Neural cell (in vitro differentiated cells): ENCODE measurements at regions not wholly inside any gene's neighbourhood (a gene's known extent, or its start where the extent isn't known, plus 50 kb on each side); places are given as distances from the start of the nearest gene placed in this dataset.
"Not testable (repeated sequence)": the region's sequence is repeated elsewhere in the genome, so short reads cannot be mapped to it uniquely, and the experiment has no call there.

ENCODE experiments used
- H2AFZ ChIP-seq: fragments of 200-600, 300-800 bp; sonication (generic), shearing (Covaris generic); 2 replicates; pipeline ENCODE4 v1.6.0; 2014; ENCODE audit warnings: low read depth, mild to moderate bottlenecking, antibody characterized with exemption, low read length, moderate library complexity
- H3F3A ChIP-seq: fragments of 200-600 bp; shearing (Covaris generic); 2 replicates; pipeline ENCODE4 v1.6.1; 2016; ENCODE audit warnings: mild to moderate bottlenecking, moderate library complexity, mixed read lengths, antibody characterized with exemption, low read length; ENCODE audit not compliant: insufficient read depth, poor library complexity, severe bottlenecking
- H3K27ac ChIP-seq: fragments of 200-600, 300-800 bp; sonication (generic), shearing (Covaris generic); 2 replicates; pipeline ENCODE4 v1.5.1; 2014; ENCODE audit warnings: mild to moderate bottlenecking, low read length, moderate library complexity
- H3K27me3 ChIP-seq: fragments of 300-800, 200-600 bp; sonication (generic), shearing (Covaris generic); 2 replicates; pipeline ENCODE4 v1.6.0; 2014; ENCODE audit warnings: mild to moderate bottlenecking, low read depth, low read length, moderate library complexity; ENCODE audit not compliant: insufficient read depth
- H3K36me3 ChIP-seq: fragments of 300-800, 200-600 bp; sonication (generic), shearing (Covaris generic); 2 replicates; pipeline ENCODE4 v1.5.1; 2014; ENCODE audit warnings: mild to moderate bottlenecking, antibody characterized with exemption, low read length, moderate library complexity; ENCODE audit not compliant: insufficient read depth
- H3K4me2 ChIP-seq: fragments of 300-800, 200-600 bp; sonication (generic), shearing (Covaris generic); 2 replicates; pipeline ENCODE4 v1.6.0; 2014; ENCODE audit warnings: mild to moderate bottlenecking, low read length
- H3K4me3 ChIP-seq: fragments of 300-800, 200-600 bp; sonication (generic), shearing (Covaris generic); 2 replicates; pipeline ENCODE4 v1.5.1; 2014; ENCODE audit warnings: mild to moderate bottlenecking, low read length, moderate library complexity
- H3K79me2 ChIP-seq: fragments of 200-600 bp; shearing (Covaris generic); replicated peaks from 2 replicates; pipeline ENCODE4 v1.6.0; 2014; ENCODE audit warnings: mild to moderate bottlenecking, low read length, moderate library complexity; ENCODE audit not compliant: insufficient read depth
- H3K9ac ChIP-seq: fragments of 300-800, 200-600 bp; sonication (generic), shearing (Covaris generic); 2 replicates; pipeline ENCODE4 v1.6.1; 2016; ENCODE audit warnings: mild to moderate bottlenecking, low read length, mixed read lengths
- H3K9me2 ChIP-seq: fragments of 200-600 bp; shearing (Covaris generic); 2 replicates; pipeline ENCODE4 v1.6.1; 2016; ENCODE audit warnings: mild to moderate bottlenecking, low read length, mixed read lengths; ENCODE audit not compliant: insufficient read depth
- H3K9me3 ChIP-seq: fragments of 200-600, 300-800 bp; sonication (generic), shearing (Covaris generic); 2 replicates; pipeline ENCODE4 v1.6.1; 2016; ENCODE audit warnings: mild to moderate bottlenecking, mixed run types, low read length, moderate library complexity, mixed read lengths
- H4K20me1 ChIP-seq: fragments of 200-600 bp; shearing (Covaris generic); 2 replicates; pipeline ENCODE4 v1.6.1; 2016; ENCODE audit warnings: mild to moderate bottlenecking, mixed run types; ENCODE audit not compliant: insufficient read depth
- EP300 ChIP-seq: fragments of 450-650 bp; conservative IDR thresholded peaks from 2 replicates; pipeline ENCODE4 v1.6.1; 2014; ENCODE audit warnings: antibody characterized with exemption, mild to moderate bottlenecking, moderate library complexity; ENCODE audit not compliant: poor library complexity, severe bottlenecking
- EZH2 ChIP-seq: fragments of 200-600, 300-800 bp; shearing (Covaris generic), sonication (generic); IDR thresholded peaks from 2 replicates; pipeline ENCODE4 v1.6.1; 2014; ENCODE audit warnings: antibody characterized with exemption, low read length, borderline replicate concordance, mild to moderate bottlenecking; ENCODE audit not compliant: insufficient read depth, poor library complexity, severe bottlenecking
- MXI1 ChIP-seq: fragments of 450-650 bp; conservative IDR thresholded peaks from 2 replicates; pipeline ENCODE4 v1.6.1; 2014; ENCODE audit warnings: antibody characterized with exemption, mild to moderate bottlenecking; ENCODE audit not compliant: poor library complexity, severe bottlenecking
- POLR2AphosphoS5 ChIP-seq: IDR thresholded peaks from 2 replicates; pipeline ENCODE4 v1.6.1; 2012
- RAD21 ChIP-seq: fragments of 450-650 bp; conservative IDR thresholded peaks from 2 replicates; pipeline ENCODE4 v1.6.1; 2014; ENCODE audit warnings: antibody characterized with exemption, mild to moderate bottlenecking, moderate library complexity
- SMC3 ChIP-seq: fragments of 450-650 bp; conservative IDR thresholded peaks from 2 replicates; pipeline ENCODE4 v1.6.1; 2014; ENCODE audit warnings: antibody characterized with exemption, mild to moderate bottlenecking, moderate library complexity; ENCODE audit not compliant: poor library complexity
- TAF1 ChIP-seq: IDR thresholded peaks from 2 replicates; pipeline ENCODE4 v1.6.1; 2012; ENCODE audit warnings: low read depth
- TF ChIP-seq, protein P1 (sequence below): IDR thresholded peaks from 2 replicates; pipeline ENCODE4 v1.6.1; 2012; ENCODE audit warnings: borderline replicate concordance
- TF ChIP-seq, protein P2 (sequence below): fragments of 450-650 bp; IDR thresholded peaks from 2 replicates; pipeline ENCODE4 v1.5.1; 2014; ENCODE audit warnings: antibody characterized with exemption, mild to moderate bottlenecking, moderate library complexity; ENCODE audit not compliant: poor library complexity, severe bottlenecking

DNA sequence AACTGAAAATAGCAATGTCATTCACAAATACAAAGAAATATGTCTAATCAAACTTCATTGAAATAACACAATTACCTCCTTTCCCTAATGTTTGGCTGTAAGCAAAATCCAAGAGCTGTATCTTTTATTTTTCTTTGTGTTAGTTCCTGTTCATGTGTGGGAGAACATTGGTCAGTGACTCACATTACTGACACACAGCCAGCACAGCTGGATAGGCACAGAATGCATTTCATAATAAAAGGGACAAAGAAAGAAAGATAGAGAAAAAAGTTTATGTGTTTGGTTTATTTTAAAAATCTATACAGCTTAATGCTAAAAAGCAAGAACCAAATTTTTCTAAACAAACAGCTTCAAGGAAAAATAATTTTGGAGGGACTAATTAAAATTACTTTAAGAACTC is 185.6 kb upstream of the COL3A1 start:
- Histone ChIP-seq H3K4me3 (no peak overlapping the region), H3K4me2 (no peak overlapping the region), H2AFZ (no peak overlapping the region), H3F3A (no peaks in the 10 kb centered on the region), H3K79me2 (no peaks in the 10 kb centered on the region), H3K27ac (no peak overlapping the region), H3K9ac (no peak overlapping the region), H3K9me2 (no peaks in the 10 kb centered on the region), H3K9me3 (no peaks in the 10 kb centered on the region), H3K27me3 (no peaks in the 10 kb centered on the region), H3K36me3 (no peaks in the 10 kb centered on the region), H4K20me1 (no peaks in the 10 kb centered on the region)
- TF ChIP-seq, protein P1, sequence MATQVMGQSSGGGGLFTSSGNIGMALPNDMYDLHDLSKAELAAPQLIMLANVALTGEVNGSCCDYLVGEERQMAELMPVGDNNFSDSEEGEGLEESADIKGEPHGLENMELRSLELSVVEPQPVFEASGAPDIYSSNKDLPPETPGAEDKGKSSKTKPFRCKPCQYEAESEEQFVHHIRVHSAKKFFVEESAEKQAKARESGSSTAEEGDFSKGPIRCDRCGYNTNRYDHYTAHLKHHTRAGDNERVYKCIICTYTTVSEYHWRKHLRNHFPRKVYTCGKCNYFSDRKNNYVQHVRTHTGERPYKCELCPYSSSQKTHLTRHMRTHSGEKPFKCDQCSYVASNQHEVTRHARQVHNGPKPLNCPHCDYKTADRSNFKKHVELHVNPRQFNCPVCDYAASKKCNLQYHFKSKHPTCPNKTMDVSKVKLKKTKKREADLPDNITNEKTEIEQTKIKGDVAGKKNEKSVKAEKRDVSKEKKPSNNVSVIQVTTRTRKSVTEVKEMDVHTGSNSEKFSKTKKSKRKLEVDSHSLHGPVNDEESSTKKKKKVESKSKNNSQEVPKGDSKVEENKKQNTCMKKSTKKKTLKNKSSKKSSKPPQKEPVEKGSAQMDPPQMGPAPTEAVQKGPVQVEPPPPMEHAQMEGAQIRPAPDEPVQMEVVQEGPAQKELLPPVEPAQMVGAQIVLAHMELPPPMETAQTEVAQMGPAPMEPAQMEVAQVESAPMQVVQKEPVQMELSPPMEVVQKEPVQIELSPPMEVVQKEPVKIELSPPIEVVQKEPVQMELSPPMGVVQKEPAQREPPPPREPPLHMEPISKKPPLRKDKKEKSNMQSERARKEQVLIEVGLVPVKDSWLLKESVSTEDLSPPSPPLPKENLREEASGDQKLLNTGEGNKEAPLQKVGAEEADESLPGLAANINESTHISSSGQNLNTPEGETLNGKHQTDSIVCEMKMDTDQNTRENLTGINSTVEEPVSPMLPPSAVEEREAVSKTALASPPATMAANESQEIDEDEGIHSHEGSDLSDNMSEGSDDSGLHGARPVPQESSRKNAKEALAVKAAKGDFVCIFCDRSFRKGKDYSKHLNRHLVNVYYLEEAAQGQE, result no peak
- TF ChIP-seq, protein P2, sequence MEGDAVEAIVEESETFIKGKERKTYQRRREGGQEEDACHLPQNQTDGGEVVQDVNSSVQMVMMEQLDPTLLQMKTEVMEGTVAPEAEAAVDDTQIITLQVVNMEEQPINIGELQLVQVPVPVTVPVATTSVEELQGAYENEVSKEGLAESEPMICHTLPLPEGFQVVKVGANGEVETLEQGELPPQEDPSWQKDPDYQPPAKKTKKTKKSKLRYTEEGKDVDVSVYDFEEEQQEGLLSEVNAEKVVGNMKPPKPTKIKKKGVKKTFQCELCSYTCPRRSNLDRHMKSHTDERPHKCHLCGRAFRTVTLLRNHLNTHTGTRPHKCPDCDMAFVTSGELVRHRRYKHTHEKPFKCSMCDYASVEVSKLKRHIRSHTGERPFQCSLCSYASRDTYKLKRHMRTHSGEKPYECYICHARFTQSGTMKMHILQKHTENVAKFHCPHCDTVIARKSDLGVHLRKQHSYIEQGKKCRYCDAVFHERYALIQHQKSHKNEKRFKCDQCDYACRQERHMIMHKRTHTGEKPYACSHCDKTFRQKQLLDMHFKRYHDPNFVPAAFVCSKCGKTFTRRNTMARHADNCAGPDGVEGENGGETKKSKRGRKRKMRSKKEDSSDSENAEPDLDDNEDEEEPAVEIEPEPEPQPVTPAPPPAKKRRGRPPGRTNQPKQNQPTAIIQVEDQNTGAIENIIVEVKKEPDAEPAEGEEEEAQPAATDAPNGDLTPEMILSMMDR, result no peak
- TF ChIP-seq SMC3, result no peak
- TF ChIP-seq EP300, result no peak
- no peak for TF ChIP-seq TAF1
- no peak for TF ChIP-seq EZH2
- TF ChIP-seq MXI1, result no peak
- no peak for TF ChIP-seq POLR2AphosphoS5
- no peak for TF ChIP-seq RAD21

DNA sequence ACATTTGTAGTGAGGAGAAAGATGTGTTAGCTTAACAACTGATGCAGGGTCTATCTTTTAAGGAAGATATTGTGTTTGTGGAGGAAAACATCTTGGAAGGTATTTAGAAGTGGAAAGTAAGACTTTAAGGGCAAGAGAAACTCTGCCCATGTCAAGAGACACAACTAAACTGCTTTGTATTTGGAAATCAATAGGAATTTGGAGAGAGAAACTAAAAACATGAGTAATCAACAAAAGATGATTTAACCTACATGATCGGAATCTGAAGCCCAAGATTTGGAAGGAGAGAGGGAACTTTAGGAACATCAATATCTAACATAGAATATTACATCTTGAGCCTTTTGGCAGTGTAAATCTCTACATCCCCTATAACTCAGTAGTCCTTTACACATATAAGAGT is 184.2 kb upstream of the COL3A1 start:
- Histone ChIP-seq H3K27ac (no peak overlapping the region), H2AFZ (no peak overlapping the region), H4K20me1 (no peaks in the 10 kb centered on the region), H3K9ac (no peak overlapping the region), H3K9me2 (no peaks in the 10 kb centered on the region), H3K4me2 (no peak overlapping the region), H3K79me2 (no peaks in the 10 kb centered on the region), H3K27me3 (no peaks in the 10 kb centered on the region), H3K9me3 (no peaks in the 10 kb centered on the region), H3K36me3 (no peaks in the 10 kb centered on the region), H3K4me3 (no peak overlapping the region), H3F3A (no peaks in the 10 kb centered on the region)
- no peak for TF ChIP-seq TAF1
- TF ChIP-seq, protein P1, result no peak
- TF ChIP-seq SMC3, result no peak
- no peak for TF ChIP-seq EZH2
- TF ChIP-seq, protein P2, result no peak
- TF ChIP-seq MXI1, result no peak

DNA sequence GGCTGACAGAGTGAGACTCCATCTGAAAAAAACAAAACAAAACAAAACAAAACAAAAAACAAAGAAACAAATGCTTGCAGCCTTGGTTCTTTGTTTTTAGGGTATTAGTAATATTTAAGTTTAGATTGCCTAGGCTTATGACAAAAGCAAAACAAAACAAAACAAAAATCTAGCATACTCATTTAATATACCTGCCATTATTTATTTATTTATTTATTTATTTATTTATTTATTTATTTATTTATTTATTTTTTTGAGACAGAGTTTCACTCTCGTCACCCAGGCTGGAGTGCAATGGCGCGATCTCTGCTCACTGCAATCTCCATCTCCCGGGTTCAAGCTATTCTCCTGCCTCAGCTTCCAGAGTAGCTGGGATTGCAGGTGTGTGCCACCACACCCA is 179.7 kb upstream of the COL3A1 start:
- H3K9me3 ChIP-seq, H3K9ac ChIP-seq, H3K79me2 ChIP-seq, H3K27ac ChIP-seq, H2AFZ ChIP-seq, H3K4me2 ChIP-seq, H4K20me1 ChIP-seq, H3F3A ChIP-seq, H3K9me2 ChIP-seq, H3K27me3 ChIP-seq, H3K36me3 ChIP-seq, H3K4me3 ChIP-seq: not testable (repeated sequence)
